DMS79 treated with DMSO at 0.1 percent for 48 hours (cell line): ENCODE measurements at regions not wholly inside any gene's neighbourhood (a gene's known extent, or its start where the extent isn't known, plus 50 kb on each side); places are given as distances from the start of the nearest gene placed in this dataset.

Experiments used
- DNase-seq: peaks from one replicate; lab custom pipeline; 2025; lab: John Stamatoyannopoulos, UW

DNA sequence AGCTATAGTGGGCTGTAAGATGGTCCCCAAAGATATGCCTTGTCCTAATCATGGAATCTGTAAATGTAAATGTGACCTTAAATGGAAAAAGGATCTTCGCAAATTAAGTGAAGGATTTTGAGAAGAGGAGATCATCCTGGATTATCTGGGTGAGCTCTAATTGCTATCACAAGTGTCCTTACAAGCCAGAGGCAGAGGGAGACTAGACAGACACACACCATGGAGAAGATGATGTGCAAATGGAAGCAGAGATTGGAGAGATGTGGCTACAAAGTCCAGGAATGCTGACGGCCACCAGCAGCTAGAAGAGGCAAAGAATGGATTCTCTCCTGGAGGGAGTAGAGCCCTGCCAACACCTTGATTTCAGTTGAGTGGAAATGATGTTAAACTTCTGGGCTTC is 102.3 kb upstream of the PROK2 start:
- no peak for DNase-seq

DNA sequence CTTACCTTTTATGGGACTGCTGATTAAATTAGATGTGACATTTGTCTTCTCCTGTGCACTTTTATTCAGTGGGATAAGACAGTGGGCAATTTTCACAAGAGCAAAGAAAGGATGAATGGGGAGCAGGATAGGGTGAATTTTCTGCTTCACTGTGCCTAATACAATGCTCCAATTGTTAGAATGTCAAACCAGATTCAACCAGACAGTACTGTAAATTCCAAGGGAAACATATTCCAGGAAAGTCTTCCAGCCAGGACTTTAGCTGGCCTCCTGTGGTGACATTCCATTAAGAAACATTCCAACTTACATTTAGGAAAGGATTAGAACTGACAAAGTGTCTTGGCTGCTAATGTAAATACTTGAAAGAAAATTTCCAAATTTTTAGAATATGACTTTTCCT is 100.1 kb upstream of the PROK2 start:
- DNase-seq, result no peak

DNA sequence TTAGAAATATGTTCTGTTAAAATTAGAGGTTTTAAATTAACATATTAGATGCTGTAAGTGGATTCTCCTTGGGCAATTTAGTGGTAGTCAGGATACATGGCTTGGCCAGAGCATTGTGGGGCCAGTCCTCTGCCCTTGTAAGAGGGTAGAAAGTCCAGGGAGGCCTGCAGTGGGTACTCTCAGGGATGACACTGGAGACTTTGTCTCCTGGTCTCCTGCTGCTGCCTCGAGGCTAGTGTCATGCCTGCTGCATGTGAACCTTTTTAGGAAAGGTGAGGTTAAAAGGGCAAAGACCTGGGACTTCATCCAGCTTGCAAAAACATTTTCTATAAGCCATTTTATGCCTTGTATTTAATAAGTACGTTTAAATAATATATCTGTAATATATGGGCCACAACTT is 96.8 kb upstream of the PROK2 start:
- DNase-seq, result no peak

DNA sequence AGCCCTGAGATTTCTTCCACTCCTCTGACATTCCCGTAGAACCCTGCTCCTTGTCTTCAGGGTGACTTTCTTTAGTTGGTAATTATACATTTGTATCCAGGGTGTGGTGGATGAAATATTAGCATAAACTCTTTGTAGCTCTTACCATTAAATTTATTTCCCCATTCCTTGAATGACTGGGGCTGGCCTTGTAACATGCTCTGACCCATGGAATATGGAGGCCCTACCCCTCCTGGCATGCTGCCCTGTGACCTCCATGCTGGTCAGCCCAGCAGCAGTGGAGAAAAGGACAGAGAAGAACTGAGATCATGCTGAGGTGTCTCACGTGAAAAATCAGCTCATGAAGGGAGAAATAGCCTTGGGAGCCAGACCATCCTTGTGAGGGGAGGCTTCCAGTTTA is 96.1 kb upstream of the PROK2 start:
- no peak for DNase-seq

DNA sequence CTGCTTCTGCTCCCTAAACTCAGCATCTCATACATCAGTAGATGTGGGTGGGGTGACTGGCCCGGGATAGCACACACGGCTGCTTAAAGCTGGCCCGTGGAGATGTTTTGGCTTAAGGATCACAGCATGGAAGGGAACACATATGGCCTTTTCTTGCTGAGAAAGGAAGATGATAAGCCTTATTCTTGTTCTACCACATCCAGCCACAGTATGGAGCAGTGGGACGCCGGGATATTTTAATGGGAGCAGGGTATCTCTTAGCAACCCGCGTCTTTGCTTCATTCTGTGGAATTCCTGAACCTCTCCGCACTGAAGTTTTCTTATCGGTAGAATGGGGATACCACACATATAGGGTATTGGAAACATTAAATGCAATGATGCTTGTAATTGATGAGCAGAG is 94.1 kb upstream of the PROK2 start:
- no peak for DNase-seq

DNA sequence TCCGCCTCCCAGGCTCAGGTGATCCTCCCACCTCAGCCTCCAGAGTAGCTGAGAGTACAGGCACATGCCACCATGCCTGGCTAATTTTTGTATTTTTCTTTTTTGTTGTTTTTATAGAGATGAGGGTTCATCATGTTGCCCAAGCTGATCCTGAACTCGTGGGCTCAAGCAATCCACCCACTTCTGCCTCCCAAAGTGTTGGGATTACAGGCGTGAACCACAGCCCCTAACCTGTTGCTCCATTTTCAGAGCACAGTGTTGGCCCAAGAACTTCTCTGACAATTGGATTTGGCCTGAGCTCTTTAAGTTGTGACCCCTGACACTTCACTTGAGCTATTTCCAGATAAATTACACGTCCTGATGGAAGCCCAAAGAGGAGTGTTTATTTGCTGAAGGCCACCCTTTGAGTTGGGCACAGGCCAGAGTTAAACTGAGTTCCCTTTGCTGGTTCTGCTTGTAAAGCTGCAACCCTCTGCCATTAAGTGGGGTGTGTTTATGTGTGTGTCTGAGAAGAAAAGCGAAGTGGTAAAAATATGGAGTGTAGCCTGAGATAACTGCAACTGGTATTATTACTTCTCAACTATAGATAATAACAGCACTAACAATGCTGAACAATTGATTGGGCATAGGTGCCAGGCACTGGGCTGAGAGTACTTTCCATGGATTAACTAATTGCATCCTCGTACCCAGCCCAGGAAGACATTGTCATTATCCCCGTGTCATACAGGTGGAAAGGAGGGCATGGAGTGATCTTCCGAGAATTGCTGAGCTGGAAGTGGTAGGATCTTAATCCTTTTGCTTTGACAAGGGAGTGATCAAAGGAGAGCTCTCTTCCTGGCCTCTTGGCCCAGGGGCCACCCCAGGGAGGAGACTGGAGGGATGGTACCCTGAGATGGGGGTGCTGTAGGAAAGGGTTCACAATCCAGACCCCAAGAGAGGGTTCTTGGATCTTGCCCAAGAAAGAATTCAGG is 91.5 kb upstream of the PROK2 start:
- no peak for DNase-seq

DNA sequence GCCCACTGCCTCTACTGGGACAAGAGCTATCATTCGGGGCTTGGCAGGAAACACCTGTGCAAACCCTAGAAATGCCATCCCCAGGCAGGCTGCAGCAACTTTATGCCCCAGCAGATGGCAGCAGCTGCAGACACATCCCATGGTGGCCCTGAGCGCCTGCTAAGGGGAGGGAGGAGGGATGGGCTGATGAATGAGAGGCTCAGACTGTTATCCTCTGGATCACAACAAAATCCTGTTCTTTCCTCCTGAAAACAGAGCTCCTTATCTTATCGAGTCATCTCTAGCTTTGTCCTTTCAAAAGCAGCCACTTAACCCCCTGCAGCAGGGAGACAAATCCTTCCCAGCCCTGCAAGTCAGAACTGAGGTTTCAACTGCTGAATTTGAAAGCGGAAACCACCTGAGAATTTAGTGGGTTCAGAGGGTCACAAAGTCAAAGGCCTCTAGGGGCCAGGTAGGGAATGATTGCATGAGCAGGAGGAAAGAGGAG is 90.6 kb upstream of the PROK2 start:
- DNase-seq, result peak; percentile 3

GRCh38 chr3:71874618-71875017 is 89.7 kb upstream of the PROK2 start:
- DNase-seq, result no peak

GRCh38 chr3:71873093-71873611 is 88.2 kb upstream of the PROK2 start:
- no peak for DNase-seq

DNA sequence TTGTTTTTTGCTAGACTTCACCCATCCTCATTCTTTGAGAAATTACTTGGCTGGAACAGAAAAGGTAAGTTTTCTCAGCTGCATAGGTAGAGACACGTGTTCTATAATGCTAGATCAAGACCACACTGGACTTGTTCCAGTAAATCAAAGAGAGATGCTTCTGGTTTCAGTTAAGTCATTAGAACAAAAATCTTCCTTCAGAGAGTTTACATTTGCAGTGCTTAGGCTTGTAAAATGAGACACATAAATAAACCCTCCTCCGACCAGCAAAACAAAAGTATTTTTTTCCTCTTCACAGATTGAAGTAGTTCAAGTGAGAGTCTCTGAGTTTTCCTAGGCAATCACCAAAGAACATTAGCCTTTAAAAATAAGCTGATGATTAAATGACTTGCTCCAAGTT is 87.3 kb upstream of the PROK2 start:
- DNase-seq, result no peak

DNA sequence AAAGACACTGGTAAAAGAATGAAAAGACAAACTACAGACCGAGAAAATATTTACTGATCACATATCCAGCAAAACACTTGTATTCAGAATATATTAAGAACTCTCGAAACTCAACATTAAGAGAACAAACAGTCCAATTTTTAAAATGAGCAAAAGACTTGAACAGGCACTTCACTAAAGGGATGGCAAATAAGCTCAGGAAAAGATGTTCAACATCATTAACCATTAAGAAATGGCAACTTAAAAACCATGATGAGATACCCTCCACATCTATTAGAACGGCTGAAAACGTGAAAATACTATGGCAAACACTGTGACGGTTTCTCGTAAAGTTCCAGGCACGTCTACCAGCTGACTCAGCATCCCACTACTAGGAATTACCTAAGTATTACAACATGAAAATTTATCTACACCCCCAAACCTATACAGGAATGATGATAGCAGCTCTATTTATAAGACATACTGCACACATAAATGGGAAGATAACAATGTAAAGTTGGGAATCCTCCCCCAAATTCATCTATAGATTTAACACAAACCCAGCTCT is 86.1 kb upstream of the PROK2 start:
- no peak for DNase-seq

DNA sequence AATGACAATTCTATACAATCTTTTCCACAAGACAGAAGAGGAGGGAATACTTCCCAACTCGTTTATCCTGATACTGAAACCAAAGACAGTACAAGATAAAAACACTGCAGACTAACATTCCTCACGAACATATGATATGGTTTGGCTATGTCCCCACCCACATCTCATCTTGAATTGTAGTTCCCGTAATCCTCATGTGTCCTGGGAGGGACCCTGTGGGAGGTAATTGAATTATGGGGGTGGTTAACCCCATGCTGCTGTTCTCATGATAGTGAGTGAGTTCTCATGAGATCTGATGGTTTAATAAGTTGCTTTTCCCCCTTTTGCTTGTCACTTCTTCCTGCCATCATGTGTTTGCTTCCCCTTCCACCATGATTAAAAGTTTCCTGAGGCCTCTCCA is 83.9 kb upstream of the PROK2 start:
- DNase-seq, result no peak

- DNase-seq, result no peak
Observed at GRCh38 chr3:71865727-71866126, 80.8 kb upstream of the PROK2 start.

DNA sequence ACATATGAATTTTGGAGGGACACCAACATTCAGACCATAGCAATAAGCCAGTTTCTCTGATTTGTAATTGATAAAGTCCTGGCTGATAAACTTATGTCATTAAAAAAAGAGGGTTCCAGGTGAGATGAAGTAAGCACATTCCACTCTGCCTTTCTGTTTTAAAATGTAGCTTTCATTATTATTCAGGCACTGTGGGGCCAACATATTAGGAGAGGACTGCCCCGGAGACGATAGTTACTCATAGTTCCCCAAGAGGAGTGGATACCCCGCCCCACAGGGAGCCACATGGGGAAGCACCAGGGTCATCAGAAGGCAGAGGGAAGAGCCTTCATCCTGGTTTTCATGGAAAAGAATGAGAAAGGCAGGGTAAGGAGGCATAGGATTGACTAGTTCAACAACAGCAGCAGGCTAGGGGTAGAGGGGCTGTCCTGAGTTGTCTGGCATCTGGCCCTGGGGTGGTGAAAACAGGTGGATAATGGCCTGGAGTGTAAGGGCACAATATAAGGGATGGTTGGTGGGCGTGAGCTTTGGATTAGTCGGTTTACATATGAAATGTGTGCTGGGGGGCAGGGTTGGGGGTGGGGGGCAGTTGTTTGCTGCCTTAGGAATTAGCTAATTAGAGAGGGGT is 78.7 kb upstream of the PROK2 start:
- no peak for DNase-seq

GRCh38 chr3:71862371-71863140 is 77.6 kb upstream of the PROK2 start:
- DNase-seq, result no peak

DNA sequence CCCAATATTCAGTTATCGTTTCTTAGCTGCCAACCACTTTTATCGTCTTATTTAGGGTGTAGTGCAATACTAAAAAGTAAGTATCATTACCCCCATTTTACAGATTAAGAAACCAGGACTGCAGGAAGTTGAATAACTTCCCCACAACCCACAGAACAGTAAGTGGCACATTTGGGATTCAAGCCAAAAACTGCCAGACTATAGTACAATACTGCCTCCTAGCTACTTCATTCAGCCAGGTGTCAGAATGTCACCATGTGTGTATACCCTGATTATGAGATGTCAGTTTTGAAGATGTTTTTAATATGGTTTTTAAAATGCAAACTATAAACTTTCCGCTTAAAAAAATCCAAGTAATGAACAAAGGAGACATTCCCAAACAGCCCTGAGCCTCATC is 74.2 kb upstream of the PROK2 start:
- DNase-seq, result no peak

DNA sequence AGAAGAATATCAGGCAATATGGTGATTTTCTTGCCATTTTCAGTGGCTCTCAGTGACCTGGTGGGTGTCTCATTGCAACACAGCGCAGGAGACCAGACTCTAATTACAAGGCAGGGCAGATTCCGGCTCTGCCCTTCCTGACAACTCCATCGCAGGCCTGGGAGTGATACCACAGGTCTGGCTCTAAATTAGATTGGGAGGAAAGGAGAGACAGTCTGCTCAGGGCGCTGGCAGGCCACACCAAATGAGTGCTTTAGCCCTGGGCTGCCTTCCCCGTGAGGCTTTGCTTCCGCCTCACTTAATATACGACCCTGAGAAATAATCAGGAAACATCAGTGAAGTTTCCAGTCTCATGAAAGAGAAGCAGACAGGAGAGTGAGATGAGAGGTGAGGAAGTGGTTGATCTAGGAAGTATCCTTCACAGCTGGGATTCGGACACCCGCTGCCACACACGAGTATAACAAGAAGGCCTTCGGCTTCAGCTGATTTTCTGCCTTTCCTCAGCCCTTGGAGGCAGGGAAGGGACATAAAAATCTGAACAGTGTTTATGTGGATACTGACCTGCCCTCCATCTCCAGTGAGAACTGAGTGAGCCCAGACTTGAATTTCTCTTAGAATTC is 73.7 kb upstream of the PROK2 start:
- DNase-seq, result no peak

DNA sequence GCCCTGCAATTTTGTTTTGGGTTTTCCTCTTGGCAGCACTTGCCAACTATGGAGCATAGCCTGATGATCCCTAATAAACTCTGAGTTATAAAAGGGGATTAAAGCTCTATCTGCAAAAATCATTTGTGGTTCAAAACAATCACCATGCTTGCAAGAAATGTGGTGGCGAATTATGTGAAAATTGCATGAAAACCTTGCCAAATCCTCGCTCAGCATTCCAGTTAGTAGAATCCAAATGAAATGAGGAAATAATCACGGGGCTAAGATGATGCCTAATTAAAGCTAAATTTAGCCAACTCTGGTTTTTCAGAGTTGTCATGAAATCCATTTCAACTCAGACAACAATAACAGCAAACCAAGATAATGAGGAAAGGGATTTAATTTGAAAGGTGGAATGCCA is 73.0 kb upstream of the PROK2 start:
- no peak for DNase-seq

- no peak for DNase-seq
Observed at GRCh38 chr3:71854706-71855105, 69.8 kb upstream of the PROK2 start.

DNA sequence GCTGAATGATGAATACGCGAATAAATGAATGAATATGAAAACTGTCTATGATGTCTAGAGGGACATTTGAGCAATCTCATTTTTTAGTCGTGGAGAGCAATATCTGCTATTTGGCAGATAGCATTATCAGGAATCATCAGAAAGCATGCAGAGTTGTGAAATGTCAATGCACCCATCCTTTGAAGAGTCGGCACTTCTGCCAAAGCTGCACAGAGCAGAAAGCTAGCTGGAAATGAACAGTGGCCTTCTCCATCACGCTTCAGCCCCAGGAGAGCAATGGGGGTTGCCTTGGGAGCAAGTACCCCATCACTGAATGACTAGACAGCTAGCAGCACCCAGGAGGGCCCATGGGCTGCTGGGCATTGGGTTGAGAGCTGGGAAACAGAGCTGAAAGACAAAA is 69.1 kb upstream of the PROK2 start:
- DNase-seq, result no peak

- no peak for DNase-seq
Observed at GRCh38 chr3:71851878-71852277, 66.9 kb upstream of the PROK2 start.

DNA sequence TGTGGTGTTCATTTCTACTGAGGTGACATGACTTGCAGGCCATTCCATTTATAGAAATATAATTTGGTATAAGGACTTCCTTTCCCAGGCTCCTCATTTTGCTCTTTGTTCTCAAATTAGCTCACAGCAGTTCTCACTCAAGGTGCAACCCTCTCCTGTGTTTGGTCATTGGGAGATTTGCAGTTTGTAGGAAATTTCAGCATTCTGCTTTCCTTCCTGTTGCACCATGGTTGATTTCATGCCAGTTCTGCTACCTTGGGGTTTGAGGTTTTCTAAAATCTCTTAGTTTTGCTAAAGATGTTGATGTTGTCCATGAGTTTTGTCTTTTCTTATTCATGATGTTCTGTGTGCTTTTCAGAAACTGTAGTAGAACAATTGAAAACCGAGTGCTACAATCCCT is 65.7 kb upstream of the PROK2 start:
- DNase-seq, result no peak
